Breast epithelium (tissue), 4 donors: ENCODE measurements at regions not wholly inside any gene's neighbourhood (a gene's known extent, or its start where the extent isn't known, plus 50 kb on each side); places are given as distances from the start of the nearest gene placed in this dataset.

ENCODE experiments used
- DNase-seq, 2 donors: peaks; one replicate each; pipeline ENCODE4 v3.0.0-alpha.2; 2019; ENCODE audit warnings: low spot score in 2 of 2
- H3K27ac ChIP-seq, 2 donors: fragments of 200-600 bp; sonication (generic) in 1 of 2; one replicate each; pipeline ENCODE4 v1.5.1; 2016 to 2019; ENCODE audit warnings: mild to moderate bottlenecking in 1 of 2
- H3K27me3 ChIP-seq, 2 donors: fragments of 200-600 bp; sonication (generic) in 1 of 2; one replicate each; pipeline versions ENCODE4 v1.5.1 to v1.6.0; 2017 to 2019; ENCODE audit warnings: control low read depth in 1 of 2, mild to moderate bottlenecking in 1 of 2
- H3K36me3 ChIP-seq: fragments of 200-600 bp; one replicate; pipeline ENCODE4 v1.5.1; 2019
- H3K4me1 ChIP-seq, 2 donors: fragments of 200-600 bp; sonication (generic); one replicate each; pipeline ENCODE4 v1.5.1; 2016 to 2019; ENCODE audit warnings: control low read depth in 1 of 2
- H3K4me3 ChIP-seq, 3 donors: fragments of 200-600 bp; sonication (generic); 1 replicate in 2 of 3; 2 replicates in 1 of 3; pipeline ENCODE4 v1.5.1; 2016 to 2019; ENCODE audit warnings: mild to moderate bottlenecking in 3 of 3, moderate library complexity in 2 of 3
- H3K9me3 ChIP-seq, 2 donors: fragments of 200-600 bp; sonication (generic) in 1 of 2; one replicate each; pipeline ENCODE4 v1.5.1; 2016 to 2019; ENCODE audit warnings: control low read depth in 1 of 2
- POLR2A ChIP-seq: fragments of 450-650 bp; IDR thresholded peaks from one replicate; pipeline ENCODE4 v1.6.1; 2016; ENCODE audit warnings: antibody characterized with exemption, mild to moderate bottlenecking, moderate library complexity
- POLR2AphosphoS5 ChIP-seq, 3 donors: sonication (generic); formaldehyde crosslinking; IDR thresholded peaks; one replicate each; pipeline ENCODE4 v1.6.1; 2017; ENCODE audit warnings: antibody characterized with exemption in 3 of 3
- intact Hi-C: fragments of 100-400 bp; cut with DNase I; formaldehyde crosslinking; loops from one replicate; pipeline ENCODE4 v1.15.1; 2023; ENCODE audit warnings: low total_unique reads
- TF ChIP-seq, protein P1 (sequence below), 3 donors: fragments of 450-650 bp; IDR thresholded peaks; one replicate each; pipeline ENCODE4 v1.5.1; 2016 to 2017; ENCODE audit warnings: antibody characterized with exemption in 3 of 3, mild to moderate bottlenecking in 3 of 3, moderate library complexity in 3 of 3

DNA sequence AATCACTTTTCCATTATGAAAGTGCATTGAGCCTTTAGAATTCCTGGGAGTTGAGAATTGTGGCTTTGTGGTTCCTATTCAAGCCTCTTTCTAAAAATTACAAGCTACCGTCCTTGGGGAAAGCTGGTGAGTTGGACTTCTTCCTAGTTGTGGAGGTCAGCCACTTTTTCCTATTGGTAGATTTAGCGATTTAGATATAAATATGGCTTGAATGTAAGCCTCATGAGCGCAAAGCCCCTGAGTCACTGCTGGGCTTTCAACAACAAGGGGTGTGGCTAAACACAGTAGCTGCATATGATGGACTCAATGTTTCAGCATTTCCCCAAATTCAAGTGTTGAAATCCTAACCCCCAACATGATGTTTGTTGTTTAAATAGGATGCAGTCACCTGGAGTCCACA, 150.0 kb upstream of the IGFBP3 start:
- no peaks in the 10 kb centered on the region for H3K27me3 ChIP-seq
- no peaks in the 10 kb centered on the region for H3K4me1 ChIP-seq
- DNase-seq, result no peak
- no peaks in the 10 kb centered on the region for H3K9me3 ChIP-seq
- intact Hi-C loops, result no loop called here
- H3K4me3 ChIP-seq, result no peak overlapping the region
- no peaks in the 10 kb centered on the region for H3K36me3 ChIP-seq
- no peak overlapping the region for H3K27ac ChIP-seq
- no peak for TF ChIP-seq POLR2AphosphoS5 (IDR thresholded peaks at IDR 0.05)

DNA sequence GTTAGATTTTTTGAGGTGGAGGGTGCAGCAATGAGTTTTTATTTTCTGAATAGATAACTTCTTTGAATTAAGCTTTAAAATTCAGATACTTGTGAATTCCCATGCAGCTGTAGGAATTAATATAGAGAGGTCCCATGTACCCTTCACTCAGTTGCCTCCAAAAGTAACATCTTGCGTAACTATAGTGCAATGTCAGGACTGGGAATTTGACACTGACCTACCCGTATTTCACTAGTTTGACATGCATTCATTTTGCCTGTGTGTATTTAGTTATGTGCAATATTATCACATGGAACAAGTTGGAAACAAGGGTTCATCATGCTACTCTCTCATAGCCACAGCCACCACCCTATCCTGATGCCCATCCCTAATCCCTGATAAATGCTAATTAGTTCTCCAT, 147.1 kb upstream of the IGFBP3 start:
- Histone ChIP-seq H3K27me3 (no peaks in the 10 kb centered on the region), H3K27ac (no peak overlapping the region), H3K4me1 (no peaks in the 10 kb centered on the region), H3K9me3 (no peaks in the 10 kb centered on the region), H3K36me3 (no peaks in the 10 kb centered on the region), H3K4me3 (no peak overlapping the region)
- intact Hi-C loops, result no loop called here
- no peak for DNase-seq
- TF ChIP-seq POLR2A, result no peak
- no peak for TF ChIP-seq POLR2AphosphoS5 (IDR thresholded peaks at IDR 0.05)
- TF ChIP-seq, protein P1, sequence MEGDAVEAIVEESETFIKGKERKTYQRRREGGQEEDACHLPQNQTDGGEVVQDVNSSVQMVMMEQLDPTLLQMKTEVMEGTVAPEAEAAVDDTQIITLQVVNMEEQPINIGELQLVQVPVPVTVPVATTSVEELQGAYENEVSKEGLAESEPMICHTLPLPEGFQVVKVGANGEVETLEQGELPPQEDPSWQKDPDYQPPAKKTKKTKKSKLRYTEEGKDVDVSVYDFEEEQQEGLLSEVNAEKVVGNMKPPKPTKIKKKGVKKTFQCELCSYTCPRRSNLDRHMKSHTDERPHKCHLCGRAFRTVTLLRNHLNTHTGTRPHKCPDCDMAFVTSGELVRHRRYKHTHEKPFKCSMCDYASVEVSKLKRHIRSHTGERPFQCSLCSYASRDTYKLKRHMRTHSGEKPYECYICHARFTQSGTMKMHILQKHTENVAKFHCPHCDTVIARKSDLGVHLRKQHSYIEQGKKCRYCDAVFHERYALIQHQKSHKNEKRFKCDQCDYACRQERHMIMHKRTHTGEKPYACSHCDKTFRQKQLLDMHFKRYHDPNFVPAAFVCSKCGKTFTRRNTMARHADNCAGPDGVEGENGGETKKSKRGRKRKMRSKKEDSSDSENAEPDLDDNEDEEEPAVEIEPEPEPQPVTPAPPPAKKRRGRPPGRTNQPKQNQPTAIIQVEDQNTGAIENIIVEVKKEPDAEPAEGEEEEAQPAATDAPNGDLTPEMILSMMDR (IDR thresholded peaks at IDR 0.05), result no peak

DNA sequence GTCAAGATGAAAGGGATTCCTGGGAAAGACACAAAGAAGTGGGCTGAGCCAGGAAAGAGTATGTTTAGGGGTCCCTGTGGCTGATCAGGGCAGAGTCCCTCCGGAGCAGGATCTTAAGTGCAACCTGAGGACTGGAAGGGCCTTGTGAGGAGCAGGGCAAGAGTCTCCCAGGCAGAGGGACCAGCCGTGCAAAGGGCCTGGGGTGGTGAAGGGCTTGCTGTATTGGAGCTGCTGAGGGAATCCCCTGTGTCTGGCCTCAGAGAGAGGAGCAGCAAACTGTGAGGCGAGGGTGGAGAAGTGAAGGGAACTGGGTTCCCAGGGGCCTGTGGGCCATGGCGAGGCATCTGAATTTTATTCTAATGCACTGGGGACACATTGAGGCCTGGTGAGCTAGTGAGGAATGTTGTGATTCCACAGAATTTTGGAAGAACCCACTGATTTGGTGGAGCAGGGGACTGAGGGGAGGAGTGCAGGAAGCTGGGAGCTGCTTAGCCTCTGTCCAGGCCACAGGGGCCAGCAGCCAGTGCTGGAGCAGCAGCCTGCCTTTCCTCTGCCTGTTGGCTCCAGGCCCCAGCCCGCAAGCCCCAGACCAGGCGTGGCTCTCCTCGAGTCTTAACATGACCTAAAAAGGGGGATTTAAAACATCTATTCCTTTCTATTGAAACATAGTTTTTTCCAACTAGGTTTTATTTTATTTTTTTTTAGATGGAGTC, 138.4 kb upstream of the IGFBP3 start:
- no peak for DNase-seq

DNA sequence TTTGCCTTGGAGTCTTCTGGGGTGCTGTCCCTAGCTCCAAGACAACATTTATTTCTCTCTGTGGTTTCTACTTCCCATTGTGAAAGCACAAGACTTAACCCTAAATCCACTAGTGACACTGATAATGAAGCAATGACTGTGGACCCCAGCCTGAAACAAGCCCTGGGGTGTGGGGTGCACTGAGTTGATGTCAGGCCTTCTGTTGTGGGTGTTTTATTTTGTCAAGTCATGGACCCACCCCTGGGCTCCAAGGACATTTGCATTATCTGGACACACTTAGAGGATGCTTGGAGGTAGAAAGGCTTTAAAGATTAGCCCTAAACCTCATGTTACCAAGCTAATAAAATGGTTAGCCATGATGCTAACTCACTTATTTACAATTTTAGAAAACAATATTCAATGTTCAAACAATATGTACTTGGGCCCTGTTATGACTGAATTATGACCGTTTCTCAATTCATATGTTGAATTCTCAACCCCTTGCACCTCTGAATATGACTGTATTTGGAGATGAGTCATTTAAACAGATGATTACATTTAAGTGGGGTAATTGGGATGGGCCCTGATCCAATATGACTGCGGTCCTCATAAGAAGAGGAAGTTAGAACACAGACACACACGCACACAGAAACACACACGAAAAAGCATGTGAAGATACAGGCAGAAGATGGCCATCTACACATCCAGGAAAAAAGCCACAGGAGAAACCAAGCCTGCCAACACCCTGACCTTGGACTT, 137.2 kb upstream of the IGFBP3 start:
- no peak for DNase-seq
- Histone ChIP-seq H3K4me3 (no peak overlapping the region), H3K9me3 (no peaks in the 10 kb centered on the region), H3K27me3 (no peaks in the 10 kb centered on the region), H3K4me1 (no peaks in the 10 kb centered on the region), H3K27ac (no peak overlapping the region), H3K36me3 (no peaks in the 10 kb centered on the region)
- no peak for TF ChIP-seq POLR2AphosphoS5 (IDR thresholded peaks at IDR 0.05)
- TF ChIP-seq POLR2A, result no peak
- TF ChIP-seq, protein P1 (IDR thresholded peaks at IDR 0.05), result no peak
- intact Hi-C loops, result no loop called here

More for the DNA sequence above, 138.4 kb upstream of the IGFBP3 start:
- Histone ChIP-seq H3K27ac (no peak overlapping the region), H3K9me3 (no peaks in the 10 kb centered on the region), H3K4me1 (no peaks in the 10 kb centered on the region), H3K36me3 (no peaks in the 10 kb centered on the region), H3K4me3 (no peak overlapping the region), H3K27me3 (no peaks in the 10 kb centered on the region)
- intact Hi-C loops, result no loop called here
- no peak for TF ChIP-seq POLR2A
- no peak for TF ChIP-seq POLR2AphosphoS5 (IDR thresholded peaks at IDR 0.05)
- TF ChIP-seq, protein P1 (IDR thresholded peaks at IDR 0.05), result no peak

DNA sequence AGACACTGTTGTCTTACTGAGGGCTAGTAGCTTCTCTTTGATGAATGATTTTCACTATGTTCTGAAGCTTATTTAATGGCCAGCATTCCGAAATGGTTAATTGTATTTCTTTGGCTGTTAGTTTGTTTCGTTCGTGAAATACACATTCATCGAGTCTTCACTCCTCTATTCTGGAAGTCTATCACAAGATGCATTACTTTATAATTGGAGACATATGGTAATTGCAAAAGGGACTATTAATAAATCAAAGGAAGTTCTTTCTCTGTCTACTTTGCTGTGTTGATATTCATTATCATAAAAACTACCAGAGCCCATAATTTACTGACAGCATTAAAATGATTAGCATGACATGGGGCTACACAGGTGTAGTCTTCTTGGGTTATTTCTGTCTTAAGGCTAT, 133.8 kb upstream of the IGFBP3 start:
- DNase-seq, result no peak
- Histone ChIP-seq H3K4me1 (no peaks in the 10 kb centered on the region), H3K4me3 (no peak overlapping the region), H3K27ac (no peak overlapping the region), H3K27me3 (no peaks in the 10 kb centered on the region), H3K36me3 (no peaks in the 10 kb centered on the region), H3K9me3 (no peaks in the 10 kb centered on the region)
- intact Hi-C loops, result no loop called here
- no peak for TF ChIP-seq POLR2A
- TF ChIP-seq, protein P1 (IDR thresholded peaks at IDR 0.05), result no peak
- no peak for TF ChIP-seq POLR2AphosphoS5 (IDR thresholded peaks at IDR 0.05)
